OCI-LY3 (cell line): ENCODE measurements at regions not wholly inside any gene's neighbourhood (a gene's known extent, or its start where the extent isn't known, plus 50 kb on each side); places are given as distances from the start of the nearest gene placed in this dataset.

Experiments used
- EZH2phosphoT487 ChIP-seq: fragments of 200-600 bp; shearing (Covaris generic); IDR thresholded peaks from 2 replicates; pipeline ENCODE4 v1.6.1; 2018; ENCODE audit warnings: antibody characterized with exemption, mixed run types, low read depth
- TF ChIP-seq, protein P1 (sequence below): fragments of 200-600, 300-600 bp; sonication (generic); IDR thresholded peaks from 2 replicates; pipeline ENCODE4 v1.5.1; 2014; ENCODE audit warnings: antibody characterized with exemption, low read length, low read depth

DNA sequence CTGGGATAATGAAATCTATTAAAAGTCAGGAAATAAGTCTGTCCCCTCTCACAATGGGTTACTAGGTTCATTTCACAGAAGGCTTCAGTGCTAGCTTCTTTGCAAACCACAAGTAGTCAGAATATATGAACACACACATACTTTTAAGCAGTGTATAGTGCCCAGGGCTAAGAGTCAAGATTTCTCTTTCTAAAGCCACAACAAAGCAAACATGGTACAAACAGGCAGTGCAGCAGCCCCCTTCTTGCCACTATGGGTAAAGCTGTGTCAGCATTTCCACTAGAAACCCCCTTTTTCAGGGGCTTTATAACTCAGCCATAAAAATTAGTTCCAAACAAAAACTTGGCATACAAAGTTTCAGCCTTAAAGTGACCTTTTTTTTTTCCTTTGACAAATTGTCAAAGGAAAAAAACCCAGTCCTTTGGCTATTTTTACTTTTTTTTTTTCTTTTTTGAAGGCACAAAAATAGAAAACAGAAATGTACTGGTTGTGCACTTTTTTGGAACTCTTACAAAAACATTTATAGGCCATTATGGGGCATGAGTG, 315.4 kb downstream of the LMO4 start:
- TF ChIP-seq, protein P1, sequence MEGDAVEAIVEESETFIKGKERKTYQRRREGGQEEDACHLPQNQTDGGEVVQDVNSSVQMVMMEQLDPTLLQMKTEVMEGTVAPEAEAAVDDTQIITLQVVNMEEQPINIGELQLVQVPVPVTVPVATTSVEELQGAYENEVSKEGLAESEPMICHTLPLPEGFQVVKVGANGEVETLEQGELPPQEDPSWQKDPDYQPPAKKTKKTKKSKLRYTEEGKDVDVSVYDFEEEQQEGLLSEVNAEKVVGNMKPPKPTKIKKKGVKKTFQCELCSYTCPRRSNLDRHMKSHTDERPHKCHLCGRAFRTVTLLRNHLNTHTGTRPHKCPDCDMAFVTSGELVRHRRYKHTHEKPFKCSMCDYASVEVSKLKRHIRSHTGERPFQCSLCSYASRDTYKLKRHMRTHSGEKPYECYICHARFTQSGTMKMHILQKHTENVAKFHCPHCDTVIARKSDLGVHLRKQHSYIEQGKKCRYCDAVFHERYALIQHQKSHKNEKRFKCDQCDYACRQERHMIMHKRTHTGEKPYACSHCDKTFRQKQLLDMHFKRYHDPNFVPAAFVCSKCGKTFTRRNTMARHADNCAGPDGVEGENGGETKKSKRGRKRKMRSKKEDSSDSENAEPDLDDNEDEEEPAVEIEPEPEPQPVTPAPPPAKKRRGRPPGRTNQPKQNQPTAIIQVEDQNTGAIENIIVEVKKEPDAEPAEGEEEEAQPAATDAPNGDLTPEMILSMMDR, result no peak
- no peak for TF ChIP-seq EZH2phosphoT487
